GM03348 (cell line): ENCODE measurements at regions not wholly inside any gene's neighbourhood (a gene's known extent, or its start where the extent isn't known, plus 50 kb on each side); places are given as distances from the start of the nearest gene placed in this dataset.

ENCODE experiments used
- DNase-seq: peaks from one replicate; pipeline ENCODE4 v3.0.0; 2012; ENCODE audit warnings: low spot score

DNA sequence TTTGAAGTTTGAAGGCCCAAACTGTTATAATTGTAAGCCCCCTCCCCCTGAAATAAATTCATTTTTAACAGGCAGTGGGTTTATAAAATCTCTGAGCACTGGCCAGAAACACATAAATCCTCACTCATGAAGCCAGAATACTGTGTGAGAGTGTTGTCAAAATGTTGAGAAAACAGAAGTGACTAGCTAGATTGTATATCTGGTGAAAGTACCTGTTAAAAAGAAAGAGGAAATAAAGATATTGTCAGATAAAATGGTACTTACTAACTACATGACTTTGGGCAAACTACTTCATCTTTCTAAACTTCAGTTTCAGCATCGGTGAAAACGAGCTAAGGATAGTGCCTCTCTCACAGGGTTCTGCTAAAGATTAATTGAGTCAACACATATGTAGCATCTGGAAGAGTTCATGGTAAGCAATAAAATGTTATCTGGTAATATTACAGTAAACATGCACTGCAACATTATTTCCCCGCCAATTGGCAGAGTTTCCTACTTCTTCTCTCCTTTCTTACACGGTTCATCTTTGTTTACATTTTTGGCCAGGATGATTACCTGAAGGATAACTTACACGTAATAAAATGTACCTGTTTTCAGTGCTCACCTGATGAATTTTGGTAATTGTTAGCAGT is 202.5 kb upstream of the CHRM2 start:
- DNase-seq = no peak

DNA sequence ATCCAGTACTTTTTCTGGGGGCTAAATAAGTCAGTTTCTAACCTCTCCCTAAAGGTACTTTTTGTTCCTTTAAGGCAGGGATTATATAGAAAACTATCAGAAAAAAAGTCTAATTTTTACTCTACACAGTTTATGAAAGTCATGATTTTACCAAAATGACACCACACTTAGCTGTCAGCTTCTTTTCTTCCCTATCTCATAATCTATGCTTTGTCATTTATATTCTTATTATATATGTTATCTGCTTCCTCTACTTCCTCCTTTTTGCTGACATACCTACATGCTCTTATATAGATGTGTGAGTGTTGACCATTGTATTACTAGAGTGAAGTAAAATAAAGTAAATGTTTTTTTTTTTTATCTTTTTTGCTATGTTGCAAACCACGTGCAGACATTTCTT is 203.9 kb upstream of the CHRM2 start:
- no peak for DNase-seq

DNA sequence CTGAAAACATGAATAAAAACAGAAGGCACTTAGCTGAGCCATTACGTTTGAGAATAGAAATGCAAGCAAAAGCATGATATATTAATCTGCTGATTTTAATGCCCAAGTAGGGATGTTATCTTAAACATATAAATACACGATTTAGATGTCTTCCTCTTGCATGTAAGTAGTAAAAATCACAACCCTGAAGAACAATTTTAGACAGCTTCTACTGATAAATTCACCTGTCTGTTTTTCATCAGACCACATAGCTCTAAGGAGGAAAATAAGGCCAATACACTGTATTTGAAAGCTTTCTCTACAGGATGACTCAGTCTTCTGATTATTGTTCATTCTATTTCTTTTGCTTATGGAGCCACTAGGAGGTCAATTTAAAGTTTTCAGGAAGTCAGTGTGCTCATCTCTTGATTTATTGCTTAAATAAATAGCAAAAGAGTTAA is 210.9 kb upstream of the CHRM2 start:
- no peak for DNase-seq

DNA sequence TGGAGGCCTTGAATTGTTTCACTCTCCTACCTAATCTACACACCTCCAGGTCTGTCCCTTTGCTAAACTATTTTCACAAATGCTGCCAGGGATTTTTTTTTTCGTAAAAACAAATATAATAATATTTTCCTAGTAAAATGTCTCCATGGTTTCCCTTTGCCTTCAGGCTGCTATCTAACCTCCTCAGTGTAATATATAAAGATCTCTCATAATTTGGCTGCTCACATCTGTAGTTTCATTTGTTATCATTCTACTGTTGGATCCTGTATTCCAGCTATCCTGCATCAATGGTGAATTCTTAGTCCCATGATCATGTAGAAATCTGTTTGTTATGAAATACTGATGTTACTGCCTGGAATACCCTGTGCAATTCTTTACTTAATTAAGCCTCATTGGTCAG is 211.9 kb upstream of the CHRM2 start:
- no peak for DNase-seq

- no peak for DNase-seq
These were observed 213.0 kb upstream of the CHRM2 start for GRCh38 chr7:136655414-136655813.

DNA sequence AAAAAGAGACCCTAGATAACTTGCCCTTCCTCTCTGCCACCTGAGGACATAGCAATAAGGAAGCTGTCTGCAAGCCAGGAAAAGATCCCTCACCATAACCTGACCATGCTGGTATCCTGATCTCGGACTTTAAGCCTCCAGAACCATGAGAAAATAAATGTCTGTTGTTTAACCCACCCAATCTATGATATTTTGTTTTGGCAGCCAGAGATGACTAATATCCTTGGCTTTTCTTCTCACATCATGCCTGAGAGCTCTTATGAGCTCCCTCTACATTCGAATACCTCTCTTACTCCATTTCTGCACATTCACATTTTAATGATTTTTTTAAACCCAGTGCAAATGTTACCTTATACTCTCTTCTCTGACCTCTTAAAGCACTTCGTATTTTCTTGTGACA is 214.0 kb upstream of the CHRM2 start:
- no peak for DNase-seq

GRCh38 chr7:136652635-136653370 is 215.6 kb upstream of the CHRM2 start:
- no peak for DNase-seq

- DNase-seq = no peak
These were observed 227.5 kb upstream of the CHRM2 start for GRCh38 chr7:136640977-136641376.

- peak; percentile 16 for DNase-seq
These were observed 230.6 kb upstream of the CHRM2 start for GRCh38 chr7:136637813-136638212.

DNA sequence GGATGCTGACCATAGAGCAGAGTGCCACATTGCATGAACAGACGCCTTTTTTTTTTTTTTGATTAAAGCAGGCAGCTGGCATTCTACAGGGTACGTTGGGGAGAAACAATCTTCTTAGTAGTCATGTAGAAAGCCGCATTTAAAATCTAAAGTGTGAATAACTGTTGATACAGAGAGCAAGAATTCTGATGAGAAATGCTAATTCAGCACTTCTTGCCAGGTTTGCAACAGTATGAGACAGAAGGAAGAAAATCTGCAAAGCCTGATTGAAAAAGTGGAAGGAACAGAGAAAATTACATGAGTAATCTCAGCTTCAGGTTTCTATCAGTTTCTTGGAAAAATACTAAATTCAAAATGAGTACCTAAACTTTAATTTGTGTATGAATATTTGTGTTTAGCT is 232.7 kb upstream of the CHRM2 start:
- no peak for DNase-seq

- DNase-seq = no peak
These were observed 249.6 kb upstream of the CHRM2 start for GRCh38 chr7:136618818-136619217.

DNA sequence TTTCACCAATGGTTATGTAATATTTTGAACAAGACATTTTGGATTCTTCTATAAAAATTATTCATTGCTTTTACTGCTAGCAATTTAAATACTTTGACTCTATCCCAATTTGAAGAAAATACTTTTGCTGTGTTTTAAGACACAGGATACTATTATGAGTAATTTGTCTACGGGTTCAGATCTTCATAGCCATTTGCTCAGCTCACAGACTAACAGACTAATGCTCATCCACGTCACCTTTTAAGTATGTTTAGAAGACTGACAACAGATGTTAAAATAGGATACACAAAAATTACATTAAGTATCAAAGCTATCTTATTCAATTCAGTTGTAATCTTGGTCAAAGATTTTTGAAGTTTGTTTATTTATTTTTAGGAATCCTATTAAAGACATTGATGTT is 251.3 kb upstream of the CHRM2 start:
- DNase-seq = peak; percentile 10

DNA sequence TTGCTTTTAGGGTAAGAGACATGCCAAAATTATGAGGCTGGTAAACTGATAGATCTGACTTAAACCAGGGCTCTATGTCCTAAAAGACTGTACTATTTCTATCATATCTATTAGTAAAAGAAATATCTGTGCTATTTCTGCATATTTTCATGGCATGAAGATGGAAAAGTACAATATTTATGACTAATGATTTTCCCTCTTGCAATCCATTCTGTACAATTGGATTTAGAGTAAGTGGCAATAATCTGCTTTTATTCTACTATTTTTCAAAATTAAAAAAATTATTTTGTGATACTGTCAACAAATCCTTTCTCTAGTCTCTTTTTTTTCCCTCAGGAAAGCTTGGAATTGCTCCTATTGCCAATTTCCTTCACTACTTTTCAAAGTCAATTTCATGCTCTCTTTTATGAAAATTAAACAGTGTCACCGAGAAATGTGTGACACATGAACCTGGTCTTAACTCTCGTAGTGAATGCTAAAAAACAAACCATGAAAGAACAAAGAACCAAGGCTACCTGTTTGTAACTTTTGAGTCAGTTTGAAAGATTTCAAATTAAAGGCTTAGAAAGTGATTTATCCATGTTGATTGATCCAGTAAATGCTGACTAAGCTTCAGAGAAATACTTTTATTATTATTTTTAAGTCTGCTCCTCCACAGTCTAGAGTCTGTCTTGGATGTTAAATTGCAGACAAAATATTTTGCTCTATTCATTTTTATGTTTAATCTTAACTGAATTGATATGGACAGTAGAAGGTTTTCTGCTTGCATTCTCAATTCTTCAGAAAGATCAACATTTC is 262.7 kb upstream of the CHRM2 start:
- DNase-seq = no peak

GRCh38 chr7:136601772-136602171 is 266.7 kb upstream of the CHRM2 start:
- no peak for DNase-seq

GRCh38 chr7:136600475-136600874 is 268.0 kb upstream of the CHRM2 start:
- no peak for DNase-seq

- no peak for DNase-seq
These were observed 273.7 kb upstream of the CHRM2 start for GRCh38 chr7:136594739-136595144.

DNA sequence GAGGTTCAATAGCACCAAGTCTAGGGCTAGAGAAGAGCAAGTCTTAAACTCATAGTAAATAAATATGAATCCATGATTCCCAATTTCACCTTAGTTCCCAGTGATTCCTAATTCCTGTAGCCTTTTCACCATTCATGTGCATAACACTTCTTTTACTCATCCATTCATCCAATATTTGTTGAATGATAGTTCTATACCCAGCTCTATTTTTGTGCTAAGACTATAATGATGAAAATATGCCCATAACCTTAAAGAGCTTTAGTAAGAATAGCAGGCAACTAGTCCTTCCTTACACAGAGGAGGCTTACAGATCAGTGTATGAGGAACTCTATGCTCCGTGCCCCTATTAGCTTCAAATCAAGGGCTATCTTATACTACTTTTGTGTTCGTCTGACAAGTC is 280.2 kb upstream of the CHRM2 start:
- no peak for DNase-seq

DNA sequence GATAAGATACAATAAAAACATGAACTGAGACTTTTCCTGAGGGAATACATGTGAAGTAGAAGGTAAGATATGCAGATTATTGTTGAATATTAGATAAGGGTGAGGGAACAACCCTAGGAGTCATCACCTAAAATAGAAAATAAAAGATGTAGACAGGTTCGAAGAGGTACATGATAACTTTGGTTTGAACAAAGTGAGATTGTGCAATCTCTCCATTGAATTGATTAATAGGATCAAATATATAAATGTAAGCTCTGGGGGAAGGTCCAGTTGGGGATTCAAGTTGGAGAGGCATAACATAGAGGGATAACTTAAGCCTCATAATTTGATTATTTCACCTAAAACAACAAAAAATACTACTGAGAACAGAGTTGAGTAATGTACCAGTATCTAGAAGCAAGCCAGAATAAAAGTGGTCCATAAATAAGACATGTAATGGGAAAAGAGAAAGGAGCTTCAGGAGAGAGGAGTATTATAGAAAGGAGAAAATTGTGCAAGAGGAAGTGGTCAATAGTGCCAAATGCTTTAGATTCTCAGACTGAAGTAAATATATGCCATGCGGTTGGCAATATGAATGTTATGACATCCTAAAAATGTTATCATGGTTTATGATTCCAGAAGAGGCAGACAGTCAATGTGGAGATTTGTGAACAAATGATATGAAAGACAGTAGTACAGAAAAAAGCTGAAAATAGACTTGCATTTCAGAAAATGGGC is 282.3 kb upstream of the CHRM2 start:
- no peak for DNase-seq

DNA sequence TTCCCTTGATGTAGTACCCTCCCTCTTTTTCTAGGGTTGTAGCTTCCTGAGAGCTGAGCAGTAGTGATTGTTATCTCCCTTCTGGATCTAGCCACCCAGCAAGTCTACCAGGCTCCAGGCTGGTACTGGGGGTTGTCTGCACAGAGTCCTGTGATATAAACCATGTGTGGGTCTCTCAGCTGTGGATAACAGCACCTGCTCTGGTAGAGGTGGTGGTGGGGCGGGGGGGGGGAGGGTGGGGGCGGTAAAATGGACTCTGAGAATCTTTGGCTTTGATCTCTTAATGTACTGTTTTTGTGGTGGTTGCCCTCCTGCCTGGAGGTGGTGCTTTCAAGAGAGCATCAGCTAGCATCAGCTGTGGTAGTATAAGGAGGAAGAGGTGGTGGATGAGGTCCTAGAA is 302.0 kb upstream of the CHRM2 start:
- no peak for DNase-seq

DNA sequence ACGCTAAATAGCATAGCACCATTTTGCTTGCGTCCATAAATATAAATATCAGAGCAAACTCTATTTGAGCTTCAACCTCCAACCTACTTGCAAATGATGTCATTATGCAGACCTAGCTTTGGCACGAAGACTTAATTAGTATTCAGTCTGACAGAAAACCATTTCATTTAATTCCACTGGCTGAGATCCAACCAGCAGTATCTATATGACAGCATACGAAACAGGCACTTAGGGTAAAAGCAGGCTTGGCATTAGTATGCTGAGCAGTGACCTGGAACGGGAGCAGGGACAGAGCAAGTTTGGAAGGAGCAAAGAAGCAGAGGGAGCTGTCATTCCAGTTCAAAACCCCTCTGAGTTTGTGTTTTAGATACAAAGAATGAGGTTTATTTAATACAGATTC is 312.5 kb upstream of the CHRM2 start:
- no peak for DNase-seq

GRCh38 chr7:136551618-136552017 is 316.8 kb upstream of the CHRM2 start:
- DNase-seq = no peak

DNA sequence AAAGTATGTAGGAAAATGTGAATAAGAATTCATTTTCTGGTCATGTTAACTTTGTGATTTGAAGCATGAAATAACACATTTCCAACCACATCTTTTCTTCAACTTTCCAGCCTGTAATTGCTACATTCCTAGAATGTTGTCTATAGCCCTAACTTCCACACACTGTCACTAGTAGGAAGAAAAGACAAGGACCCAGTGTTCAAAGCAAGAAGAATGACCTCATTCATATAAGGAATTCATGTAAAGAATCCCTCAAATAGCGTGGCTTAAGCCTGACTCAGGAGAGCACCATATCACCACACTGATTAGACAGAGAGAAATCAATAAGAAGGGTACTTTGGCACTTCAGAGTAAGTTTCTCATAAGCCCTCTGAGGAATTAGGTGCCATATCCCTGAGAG is 318.7 kb upstream of the CHRM2 start:
- no peak for DNase-seq

DNA sequence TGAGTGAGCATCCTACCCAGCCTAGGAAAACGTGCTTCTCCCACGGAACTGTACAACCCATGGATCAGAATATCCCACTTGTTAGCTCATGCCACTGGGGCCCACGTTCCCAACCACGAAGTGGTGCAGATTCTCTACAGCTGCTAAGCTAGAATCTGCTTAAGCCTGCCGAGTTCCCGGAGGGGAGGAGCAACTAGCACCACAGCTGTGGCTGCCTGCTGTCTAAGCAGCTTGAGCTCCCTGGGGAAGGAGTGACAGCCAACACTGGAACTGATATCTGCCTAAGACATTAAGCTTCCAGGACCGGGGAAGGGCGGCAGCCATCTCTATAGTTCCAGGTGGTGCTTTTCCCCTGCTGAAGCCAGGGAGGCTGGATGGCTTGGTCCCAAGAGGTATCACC is 334.7 kb upstream of the CHRM2 start:
- no peak for DNase-seq
